ENCODE measurements at regions not wholly inside any gene's neighbourhood (a gene's known extent, or its start where the extent isn't known, plus 50 kb on each side); places are given as distances from the start of the nearest gene placed in this dataset.
"Not testable (repeated sequence)": the region's sequence is repeated elsewhere in the genome, so short reads cannot be mapped to it uniquely, and the experiment has no call there.

DNA sequence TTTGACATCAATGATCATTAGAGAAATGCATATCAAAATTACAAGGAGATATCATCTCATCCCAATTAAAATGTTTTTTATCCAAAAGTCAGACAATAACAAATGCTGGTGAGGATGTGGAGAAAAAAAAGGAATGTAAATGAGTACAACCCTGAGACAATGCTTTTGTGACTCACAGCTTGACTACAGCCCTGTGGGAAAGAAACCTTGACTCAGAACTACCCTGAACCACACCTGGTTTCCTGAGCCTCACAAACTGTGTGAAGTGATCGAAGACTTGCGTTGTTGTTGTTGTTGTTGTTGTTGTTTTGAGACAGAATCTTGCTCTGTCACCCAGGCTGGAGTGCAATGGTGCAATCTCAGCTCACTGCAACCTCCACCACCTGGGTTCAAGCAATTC, 266.6 kb upstream of the MYT1L start:
- DNase-seq (ENCODE audit: low read depth, low spot score) = no peak

DNA sequence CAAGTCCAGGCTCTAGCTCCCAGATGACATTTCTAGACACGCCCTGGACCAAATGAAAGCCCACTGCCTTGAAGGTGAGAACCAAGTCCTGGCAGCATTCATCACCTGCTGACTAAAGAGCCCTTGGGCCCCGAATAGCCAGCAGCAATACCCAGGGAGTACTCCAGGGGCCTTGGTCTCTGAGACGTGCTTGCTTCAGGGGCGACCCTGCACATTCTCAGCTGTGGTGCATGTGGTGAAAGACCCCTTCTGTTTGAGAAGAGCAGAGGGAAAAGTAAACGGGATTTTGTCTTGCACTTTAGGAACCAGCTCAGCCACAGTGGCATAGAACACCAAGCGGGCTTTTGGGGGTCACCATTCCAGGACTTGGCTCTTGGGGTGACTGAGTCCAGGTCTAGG, 260.5 kb upstream of the MYT1L start:
- no peak for DNase-seq (ENCODE audit: low read depth, low spot score)

DNA sequence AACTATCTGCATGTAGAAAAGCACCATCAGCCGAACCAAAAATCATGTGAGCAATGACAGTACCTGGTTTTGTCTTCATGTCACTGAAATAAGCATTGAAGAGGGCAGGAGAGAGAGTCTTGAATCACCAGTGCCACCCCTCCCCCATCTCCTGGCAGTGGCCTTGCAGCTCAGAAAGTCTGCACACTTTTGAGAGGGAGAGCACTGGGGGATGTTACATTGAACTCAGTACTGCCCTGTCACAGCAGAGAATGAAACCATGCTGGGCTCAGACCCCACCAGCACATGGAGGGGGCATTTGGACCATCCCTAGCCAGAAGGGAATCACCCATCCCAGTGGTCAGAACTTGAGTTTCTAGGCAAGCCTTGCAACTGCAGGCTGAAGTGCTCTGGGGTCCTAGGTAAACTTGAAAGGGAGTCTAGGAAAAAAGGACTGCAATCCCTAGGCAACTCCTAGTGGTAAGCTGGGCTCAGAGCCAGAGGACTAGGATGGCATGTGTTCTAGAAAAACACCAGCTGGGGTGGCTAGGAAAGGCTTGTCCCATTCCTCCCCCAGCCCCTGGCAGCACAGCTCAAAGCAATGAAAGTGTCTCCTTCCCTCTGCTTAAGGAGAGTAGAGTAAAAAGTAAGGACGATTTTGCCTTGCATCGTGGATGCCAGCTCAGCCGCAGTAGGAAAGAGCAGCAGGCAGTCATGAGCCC, 259.9 kb upstream of the MYT1L start:
- no peak for DNase-seq (ENCODE audit: low read depth, low spot score)

DNA sequence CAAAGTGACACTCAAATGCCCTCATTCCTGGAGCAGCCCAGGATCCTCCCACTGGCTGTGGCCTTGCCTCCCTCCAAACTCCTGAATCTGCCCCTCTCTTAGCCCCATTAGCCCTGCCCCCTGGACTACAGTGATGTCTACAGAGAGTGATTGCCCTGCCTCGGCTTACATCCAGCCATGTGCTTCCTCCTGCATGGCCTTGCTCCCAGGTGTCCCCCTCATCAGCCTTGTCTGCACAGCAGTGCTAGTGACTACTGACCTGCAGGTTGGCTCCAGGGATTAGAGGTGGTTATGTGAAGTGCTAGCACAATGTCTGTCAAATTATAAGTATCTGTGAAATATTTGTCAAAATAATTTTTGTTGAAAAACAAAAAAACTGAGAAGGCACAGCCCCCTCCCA, 259.1 kb upstream of the MYT1L start:
- no peak for DNase-seq (ENCODE audit: low read depth, low spot score)

DNA sequence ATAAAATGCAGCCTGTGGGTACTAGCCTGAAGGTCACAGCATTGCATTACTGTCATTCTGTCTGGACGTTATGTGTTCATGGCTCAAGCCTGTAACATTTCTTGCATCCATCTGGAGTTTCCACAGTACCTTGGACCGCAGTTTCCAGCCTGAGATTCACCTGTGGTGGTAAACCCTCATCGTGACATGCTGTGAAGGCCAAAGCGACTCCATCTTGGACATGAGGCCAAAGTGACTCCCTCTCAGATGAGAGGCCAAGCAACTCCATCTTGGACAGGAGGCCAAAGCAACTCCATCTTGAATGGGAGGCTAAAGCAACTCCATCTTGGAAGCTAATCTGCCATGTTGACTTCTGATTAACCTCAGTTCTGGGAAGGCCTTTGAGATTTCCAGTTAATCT, 257.7 kb upstream of the MYT1L start:
- no peak for DNase-seq (ENCODE audit: low read depth, low spot score)

DNA sequence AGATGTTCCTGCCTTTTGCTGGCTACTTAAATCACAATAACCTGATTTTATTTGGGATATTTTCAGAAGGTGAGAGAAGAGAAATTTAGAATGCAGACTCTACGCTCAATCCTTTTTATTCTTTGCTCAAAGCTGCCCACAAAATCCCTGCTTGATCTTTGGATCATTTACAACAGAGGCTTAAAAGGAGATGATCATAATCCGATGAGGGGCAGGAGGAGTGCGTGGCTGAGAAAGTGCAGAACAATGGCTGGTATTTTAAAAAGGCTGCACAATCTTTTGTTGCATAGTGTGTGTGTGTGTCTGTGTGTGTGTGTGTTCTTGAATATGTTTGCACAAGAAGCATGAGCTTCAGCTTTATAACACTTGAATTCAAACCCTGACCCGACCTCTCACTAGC, 256.3 kb upstream of the MYT1L start:
- DNase-seq (ENCODE audit: low read depth, low spot score) = no peak

DNA sequence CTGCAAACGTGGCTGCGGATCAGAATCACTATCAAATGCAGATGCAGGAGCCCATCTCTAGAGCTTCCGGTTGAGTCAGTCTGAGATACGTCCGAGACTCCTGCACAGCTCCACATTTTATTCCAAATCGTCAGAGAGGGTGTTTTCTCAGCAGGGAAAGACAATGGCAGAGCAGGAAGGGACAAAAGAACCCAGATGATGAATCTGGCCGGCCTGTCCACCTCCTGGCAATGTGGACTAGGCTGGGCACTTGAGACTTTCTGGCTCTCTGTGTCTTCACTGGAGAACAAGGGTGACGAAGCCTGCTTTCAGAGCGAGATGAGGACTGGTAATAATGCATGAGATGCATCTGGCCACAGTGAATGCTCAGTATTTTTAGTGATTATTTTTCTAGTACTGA, 255.9 kb upstream of the MYT1L start:
- no peak for DNase-seq (ENCODE audit: low read depth, low spot score)

DNA sequence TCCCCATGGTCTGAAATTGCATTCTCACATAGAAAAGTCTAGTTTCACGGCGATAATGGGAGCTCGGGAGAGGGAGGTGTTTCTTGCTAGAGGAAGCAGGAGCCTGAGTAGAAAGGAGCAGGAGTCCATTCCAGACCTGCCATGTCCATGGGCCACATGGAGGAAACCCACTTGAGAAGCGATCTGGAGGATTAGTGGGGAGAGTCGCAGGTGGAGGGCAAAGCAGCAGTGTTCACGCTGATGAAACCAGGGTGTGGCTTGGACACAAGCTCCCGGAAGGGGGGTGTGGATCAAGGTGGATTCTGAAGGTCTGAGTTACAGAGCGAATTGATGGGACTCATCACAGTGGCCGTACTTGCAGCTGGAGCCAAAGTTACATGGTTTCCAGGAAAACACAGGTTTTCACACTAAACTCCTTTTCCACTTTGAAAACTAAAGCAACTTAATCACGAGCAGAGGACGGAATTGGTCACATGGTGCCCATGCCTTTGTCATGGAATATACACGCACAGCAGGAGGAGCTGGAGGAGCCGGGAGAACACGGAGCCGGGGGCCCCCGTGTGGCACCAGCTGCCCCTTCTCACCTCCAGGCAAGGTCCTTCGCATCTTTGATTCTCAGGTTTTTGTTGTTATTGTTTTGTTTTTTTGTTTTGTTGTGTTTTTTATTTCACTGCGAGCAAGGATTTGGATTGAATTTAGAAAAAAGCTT, 255.1 kb upstream of the MYT1L start:
- DNase-seq (ENCODE audit: low read depth, low spot score) = no peak

DNA sequence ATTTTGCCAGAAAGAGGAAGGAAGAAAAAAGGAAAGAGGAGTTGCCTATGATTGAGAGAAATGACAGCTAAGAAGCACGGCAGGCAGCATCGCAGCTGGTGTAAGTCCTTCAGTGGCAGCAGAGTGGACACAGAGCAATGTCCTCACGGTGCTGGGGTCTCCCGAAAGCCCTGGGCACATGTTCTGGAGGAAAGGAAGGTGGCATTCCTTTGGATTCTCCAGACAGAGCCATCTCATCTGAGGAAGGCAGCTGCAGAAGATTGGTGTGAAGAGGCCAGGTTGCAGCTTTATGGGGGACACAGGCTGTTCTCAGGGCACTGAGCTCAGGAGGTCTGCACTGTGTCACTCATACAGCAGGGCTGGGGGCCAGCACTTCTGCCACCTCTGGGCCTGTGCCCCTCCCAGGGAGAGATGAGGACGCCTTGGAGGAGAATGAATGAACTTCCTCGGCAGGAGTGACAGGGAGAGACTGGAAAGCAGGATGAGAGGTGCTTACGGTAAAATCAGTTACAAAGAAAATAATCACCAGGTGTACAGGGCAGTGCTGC, 252.0 kb upstream of the MYT1L start:
- no peak for DNase-seq (ENCODE audit: low read depth, low spot score)

DNA sequence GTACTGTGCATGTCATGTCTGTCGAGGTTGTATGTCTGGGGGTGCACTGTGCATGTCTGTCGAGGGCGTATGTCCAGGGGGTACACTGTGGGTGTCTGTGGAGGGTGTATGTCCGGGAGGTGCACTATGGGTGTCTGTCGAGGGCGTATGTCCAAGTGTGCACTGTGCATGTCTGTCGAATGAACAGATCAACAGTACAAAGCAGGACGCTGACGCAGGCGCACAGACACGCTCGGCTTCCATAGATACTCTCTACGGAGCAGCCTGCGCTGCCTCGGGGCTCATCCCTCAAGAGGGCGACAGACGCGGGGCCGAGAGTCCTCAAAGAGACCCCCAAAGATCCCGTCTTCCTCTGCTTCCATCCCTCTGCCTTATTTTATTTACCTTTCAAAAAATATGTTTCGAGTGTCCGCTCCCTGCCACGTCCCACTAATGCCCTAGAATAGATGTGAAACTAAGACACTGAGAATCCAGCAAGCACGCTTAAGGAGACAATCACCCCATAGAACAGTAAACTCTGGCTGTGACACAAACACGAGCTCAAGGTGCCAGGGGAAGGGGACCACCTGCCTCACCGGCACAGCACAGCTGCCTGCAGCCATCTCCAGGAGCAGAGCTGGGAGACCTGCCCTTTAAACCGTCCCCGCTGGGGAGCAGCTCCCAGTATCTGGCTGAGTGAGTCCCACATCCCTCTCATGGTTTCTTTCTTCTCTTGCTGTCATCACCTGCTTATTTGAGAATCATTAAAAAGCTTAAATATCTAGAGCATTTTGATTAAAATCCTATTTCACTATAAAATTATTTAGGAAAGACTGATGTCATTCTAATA, 250.5 kb upstream of the MYT1L start:
- DNase-seq (ENCODE audit: low read depth, low spot score) = no peak

DNA sequence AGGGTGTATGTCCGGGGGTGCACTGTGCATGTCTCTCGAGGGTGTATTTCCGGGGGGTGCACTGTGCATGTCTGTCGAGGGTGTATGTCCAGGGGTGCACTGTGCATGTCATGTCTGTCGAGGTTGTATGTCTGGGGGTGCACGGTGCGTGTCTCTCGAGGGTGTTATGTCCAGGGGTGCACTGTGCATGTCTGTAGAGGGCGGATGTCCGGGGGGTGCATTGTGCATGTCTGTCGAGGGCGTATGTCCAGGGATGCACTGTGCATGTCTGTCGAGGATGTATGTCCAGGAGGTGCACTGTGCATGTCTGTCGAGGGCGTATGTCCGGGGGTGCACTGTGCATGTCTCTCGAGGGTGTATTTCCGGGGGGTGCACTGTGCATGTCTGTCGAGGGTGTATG, 249.8 kb upstream of the MYT1L start:
- DNase-seq (ENCODE audit: low read depth, low spot score) = not testable (repeated sequence)

DNA sequence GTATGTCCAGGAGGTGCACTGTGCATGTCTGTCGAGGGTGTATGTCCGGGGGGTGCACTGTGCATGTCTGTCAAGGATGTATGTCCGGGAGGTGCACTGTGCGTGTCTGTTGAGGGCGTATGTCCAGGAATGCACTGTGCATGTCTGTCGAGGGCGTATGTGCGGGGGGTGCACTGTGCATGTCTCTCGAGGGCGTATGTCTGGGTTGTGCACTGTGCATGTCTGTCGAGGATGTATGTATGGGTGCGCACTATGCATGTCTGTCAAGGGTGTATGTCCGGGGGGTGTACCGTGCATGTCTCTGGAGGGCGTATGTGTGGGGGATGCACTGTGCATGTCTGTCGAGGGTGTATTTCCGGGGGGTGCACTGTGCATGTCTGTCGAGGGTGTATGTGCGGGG, 249.3 kb upstream of the MYT1L start:
- DNase-seq (ENCODE audit: low read depth, low spot score) = no peak

DNA sequence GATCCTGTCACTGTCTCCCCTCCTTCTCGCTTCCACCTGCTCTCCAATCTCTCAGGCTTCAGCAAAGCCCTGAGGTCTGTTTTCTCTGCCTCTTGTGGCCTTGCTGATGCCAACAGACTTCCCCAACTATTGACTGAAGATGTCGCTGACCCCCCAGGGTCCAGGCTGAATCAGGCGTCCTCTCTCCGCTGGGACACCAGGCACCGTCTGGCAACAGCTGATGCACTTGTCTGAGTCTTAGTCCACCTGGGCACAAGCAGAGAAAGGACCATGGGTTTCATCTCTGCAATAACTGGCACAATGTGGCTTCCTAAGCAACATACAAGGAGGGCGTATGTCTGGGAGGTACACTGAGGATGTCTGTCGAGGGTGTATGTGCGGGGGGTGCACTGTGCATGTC, 248.7 kb upstream of the MYT1L start:
- no peak for DNase-seq (ENCODE audit: low read depth, low spot score)

DNA sequence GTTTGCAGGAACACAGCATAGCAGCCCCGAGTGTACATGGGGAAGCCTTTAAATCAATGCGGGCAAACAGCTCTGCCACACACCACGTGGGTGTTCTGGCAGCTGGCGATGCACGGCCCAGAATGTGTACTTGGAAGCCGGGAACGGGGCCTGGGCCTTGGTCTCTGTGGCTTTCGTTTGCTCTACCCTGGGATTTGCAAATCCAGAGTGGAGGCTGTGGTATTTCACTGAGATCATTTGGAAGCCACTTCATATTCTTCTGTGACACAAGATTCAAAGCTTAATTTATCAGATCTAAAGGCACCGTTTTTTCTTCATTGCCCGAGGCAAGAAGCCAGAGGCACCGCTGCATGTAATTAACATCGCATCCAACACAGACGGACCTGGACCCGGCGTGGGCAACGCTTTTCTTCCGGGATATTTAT, 246.3 kb upstream of the MYT1L start:
- DNase-seq (ENCODE audit: low read depth, low spot score) = no peak

DNA sequence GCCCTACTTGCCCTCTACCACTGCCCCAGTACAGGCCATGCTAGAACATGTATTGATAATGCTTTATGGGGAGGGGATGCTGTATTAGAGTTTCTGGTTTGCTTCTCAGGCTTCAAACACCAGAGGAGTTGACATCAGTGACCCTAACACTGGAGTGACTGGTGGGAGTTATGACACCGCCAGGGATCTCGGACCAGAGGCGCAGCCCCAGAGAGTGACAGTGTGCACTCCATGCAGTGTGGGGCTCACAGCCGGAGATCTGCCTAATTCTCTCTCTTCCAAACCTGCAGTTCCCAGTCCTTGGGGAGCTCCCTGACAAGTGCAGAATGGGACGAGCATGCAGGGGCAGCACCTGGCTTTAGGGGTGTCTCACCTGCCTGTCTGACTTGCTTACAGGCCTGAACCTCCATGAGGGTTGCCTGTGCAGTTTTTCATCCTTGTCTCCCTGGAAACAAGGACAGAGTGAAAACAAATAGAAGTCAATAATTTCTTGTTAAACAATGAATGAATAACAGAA, 244.9 kb upstream of the MYT1L start:
- DNase-seq (ENCODE audit: low read depth, low spot score) = no peak

DNA sequence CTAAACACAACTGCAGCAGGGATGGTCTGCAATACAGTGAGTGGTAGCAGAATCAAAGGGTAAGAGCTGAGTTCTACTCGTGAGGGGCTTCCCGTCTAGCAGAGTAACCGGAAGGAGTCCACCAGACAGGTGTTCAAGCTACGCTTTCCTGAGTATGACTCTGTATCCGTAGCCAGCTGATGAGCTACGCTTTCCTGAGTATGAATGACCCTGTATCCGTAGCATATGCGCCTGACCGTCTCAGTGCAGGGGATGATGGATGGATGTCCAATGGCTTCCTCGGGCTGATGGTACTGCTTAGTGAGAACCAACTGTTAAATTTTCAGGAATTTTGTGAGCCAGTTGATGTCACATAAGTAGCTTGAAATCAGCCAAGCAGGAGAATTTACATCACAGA, 244.1 kb upstream of the MYT1L start:
- no peak for DNase-seq (ENCODE audit: low read depth, low spot score)

DNA sequence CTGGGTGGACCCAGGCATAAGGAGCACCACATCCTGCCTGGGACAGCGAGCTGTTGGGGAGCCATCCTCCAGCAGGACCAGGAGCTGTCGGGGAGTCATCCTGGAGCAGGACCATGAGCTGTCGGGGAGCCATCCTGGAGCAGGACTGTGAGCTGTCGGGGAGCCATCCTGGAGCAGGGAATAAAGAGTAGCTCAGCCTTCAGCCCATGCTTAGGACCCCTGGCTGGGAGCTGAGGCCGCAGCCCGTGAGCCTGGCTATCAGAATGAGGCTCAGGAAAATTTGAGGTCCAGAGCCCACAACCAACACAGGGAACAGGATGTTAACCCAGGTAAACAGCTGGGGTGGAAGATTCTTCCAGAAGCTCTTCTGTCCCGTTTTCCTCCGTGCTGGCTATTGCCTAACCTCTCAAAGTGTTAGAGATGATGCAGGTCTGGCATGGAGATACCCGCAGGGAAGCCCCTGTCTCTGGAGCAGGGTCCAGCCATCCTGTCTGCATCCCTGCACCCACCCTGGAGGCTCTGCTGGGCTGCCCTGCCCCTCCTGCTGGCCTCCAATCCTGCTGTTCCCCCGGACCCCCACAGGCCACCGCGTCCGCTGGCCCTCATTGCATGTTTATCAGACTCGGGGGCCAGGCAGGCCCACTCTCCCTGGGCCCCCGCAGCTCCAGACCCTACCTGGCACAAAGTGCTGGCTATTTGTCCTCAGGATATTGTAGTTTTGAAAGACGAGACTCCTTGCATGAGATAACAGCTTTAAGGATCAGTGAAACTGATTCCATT, 243.5 kb upstream of the MYT1L start:
- DNase-seq (ENCODE audit: low read depth, low spot score) = no peak

DNA sequence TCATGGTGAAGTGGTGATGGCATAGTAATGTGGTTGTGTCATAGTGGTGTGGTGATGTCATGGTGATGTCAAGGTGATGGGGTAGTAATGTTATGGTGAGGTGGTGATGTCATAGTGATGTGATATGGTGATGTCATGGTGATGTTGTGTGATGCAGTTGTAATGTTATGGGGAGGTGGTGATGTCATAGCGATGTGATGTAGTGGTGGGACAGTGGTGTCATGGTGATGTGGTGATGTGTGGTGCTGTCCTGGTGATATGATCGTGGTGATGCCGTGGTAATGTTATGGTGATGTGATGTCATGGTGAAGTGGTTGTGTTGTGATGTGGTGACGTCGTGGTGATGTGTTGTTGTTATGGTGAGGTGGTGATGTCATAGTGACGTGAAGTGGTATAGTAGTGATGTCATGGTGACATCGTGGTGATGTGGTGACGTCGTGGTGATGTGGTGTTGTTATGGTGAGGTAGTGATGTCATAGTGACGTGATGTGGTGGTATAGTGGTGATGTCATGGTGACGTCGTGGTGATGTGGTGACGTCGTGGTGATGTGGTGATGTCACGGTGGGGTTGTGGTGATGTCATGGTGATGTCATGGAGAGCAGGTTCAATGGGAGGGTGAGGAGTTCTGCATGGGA, 242.7 kb upstream of the MYT1L start:
- no peak for DNase-seq (ENCODE audit: low read depth, low spot score)

DNA sequence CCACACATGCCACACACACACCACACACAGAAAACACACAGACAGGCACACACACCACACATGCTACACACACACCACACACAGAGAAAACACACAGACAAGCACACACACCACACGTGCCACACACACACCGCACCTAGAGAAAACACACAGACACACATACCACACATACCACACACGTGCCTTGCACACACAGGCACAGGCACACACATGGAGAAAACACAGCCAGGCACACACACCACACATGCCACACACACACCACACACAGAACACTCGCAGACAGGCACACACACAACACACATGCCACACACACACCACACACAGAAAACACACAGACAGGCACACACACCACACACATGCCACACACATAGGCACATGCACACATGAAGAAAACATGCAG, 242.1 kb upstream of the MYT1L start:
- no peak for DNase-seq (ENCODE audit: low read depth, low spot score)

DNA sequence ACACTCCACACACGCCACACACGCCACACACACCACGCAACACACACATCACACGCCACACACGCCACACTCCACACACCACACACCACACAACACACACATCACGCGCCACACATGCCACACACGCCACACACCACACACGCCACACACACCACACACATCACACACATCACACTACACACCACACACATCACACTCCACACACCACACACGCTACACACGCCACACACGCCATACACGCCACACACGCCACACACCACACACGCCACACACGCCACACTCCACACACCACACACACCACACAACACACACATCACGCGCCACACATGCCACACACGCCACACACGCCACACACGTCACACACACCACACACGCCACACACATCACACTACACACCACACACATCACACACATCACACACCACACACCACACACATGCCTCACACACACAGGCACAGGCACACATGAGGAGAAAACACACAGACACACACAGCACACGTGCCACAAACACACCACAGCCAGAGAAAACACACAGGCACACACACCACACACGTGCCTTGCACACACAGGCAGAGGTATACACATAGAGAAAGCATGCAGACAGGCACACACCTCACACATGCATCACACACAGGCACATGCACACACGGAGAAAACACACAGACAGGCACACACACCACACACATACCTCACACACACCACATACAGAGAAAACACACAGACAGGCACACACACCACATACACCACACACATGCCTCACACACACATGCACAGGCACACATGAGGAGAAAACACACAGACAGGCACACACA, 241.5 kb upstream of the MYT1L start:
- DNase-seq (ENCODE audit: low read depth, low spot score) = no peak

All from iPS DF 19.7 (cell line).